Bronchial epithelial cell (primary cell): ENCODE measurements at regions not wholly inside any gene's neighbourhood (a gene's known extent, or its start where the extent isn't known, plus 50 kb on each side); places are given as distances from the start of the nearest gene placed in this dataset.

Experiments used
- DNase-seq: peaks from one replicate; pipeline ENCODE4 v3.0.0-alpha.2; 2010; ENCODE audit warnings: low read depth
- FAIRE-seq: peaks from 2 replicates; lab custom pipeline; 2011; peaks lifted over from hg19 to GRCh38; lab: Jason Lieb, UNC
- H3K27me3 ChIP-seq: 2 replicates; pipeline ENCODE4 v1.5.1; 2011; ENCODE audit warnings: low read length; ENCODE audit not compliant: control insufficient read depth, insufficient read depth
- H3K36me3 ChIP-seq: 2 replicates; pipeline ENCODE4 v1.5.1; 2011; ENCODE audit warnings: low read length; ENCODE audit not compliant: control insufficient read depth, insufficient read depth
- H3K4me3 ChIP-seq: 2 replicates; pipeline ENCODE4 v1.5.1; 2011; ENCODE audit warnings: mild to moderate bottlenecking, low read depth, low read length, control low read depth
- CTCF ChIP-seq: IDR thresholded peaks from 2 replicates; pipeline ENCODE4 v1.5.1; 2011; ENCODE audit warnings: mild to moderate bottlenecking, moderate library complexity, low read length, control low read depth, inconsistent platforms; ENCODE audit not compliant: insufficient read depth, severe bottlenecking

DNA sequence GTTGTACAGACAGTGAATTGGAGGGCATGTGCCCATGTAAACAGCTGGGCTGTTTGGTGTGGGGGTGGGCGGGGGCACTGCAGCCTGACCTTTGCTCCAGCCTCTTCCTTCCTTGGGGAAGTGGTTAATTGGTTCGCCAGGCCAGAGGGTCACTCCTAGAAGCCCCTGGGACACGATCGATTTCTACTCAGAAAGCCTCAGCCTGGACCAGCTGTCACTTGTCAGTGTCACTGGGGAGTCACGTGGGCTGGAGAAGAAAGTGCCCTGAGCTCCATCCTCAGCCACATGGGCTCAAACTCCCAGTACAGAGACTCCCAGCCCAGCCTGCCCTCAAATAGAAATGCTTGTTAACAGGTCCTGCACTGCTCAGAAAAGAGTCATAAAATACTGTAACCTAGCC is 423.8 kb upstream of the SULF2 start:
- Histone ChIP-seq H3K4me3 (no peak overlapping the region), H3K27me3 (no peaks in the 10 kb centered on the region), H3K36me3 (no peaks in the 10 kb centered on the region)
- DNase-seq (no peak), FAIRE-seq (no peak)
- no peak for TF ChIP-seq CTCF

DNA sequence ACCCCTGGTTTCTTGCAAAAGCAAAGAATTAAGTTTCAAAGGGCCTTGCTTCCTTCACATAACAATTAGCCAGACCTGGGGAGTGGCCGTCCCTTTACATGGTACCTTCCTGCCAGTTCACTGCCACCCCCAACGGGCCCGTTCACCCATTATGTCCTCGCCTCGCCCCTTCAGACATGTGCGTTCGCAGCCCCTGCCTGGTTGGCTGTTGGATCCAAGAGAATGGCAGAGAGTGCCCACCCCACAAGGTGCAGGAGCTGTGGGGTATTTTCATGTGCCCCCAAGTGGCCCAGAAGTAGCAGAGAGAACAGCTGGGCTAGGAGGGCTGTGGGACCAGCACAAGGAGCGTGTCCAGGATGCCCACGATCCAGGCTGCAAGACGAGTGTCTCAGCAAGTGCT is 422.9 kb upstream of the SULF2 start:
- no peak for FAIRE-seq
- DNase-seq = no peak
- H3K4me3 ChIP-seq = no peak overlapping the region
- no peaks in the 10 kb centered on the region for H3K36me3 ChIP-seq
- no peaks in the 10 kb centered on the region for H3K27me3 ChIP-seq
- TF ChIP-seq CTCF = no peak

- DNase-seq (no peak), FAIRE-seq (no peak)
- Histone ChIP-seq H3K4me3 (no peak overlapping the region), H3K36me3 (no peaks in the 10 kb centered on the region), H3K27me3 (no peaks in the 10 kb centered on the region)
- no peak for TF ChIP-seq CTCF
Measured at GRCh38 chr20:48207505-48207904, 422.2 kb upstream of the SULF2 start.

- no peak for FAIRE-seq
- no peak for DNase-seq
- no peaks in the 10 kb centered on the region for H3K27me3 ChIP-seq
Measured at GRCh38 chr20:48205786-48206185, 420.5 kb upstream of the SULF2 start.

DNA sequence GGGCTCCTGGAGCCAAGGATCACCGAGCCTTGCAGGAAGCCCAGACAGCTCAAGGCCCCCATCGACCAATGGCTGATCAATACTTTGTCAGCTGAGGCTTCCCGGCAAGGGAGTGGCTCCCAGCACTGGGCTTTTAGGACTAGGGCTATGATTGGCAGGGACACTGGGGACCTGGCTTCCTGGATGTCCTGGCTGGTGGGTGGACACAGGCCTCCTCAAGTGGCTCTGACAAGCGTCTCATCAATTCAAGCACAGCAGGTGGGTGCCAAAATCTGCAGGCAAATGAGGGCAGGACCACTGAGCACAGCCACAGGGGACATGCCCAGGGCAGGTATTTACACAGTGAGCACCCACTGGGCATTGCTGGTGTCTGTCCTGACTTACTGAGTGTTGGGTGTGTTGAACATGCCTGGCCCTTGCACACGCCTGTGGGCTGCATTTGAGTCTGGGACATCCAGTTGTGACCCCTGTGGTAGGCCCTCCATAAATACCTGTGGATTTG is 420.1 kb upstream of the SULF2 start:
- FAIRE-seq (no peak), DNase-seq (no peak)
- no peaks in the 10 kb centered on the region for H3K27me3 ChIP-seq
- H3K4me3 ChIP-seq = no peak overlapping the region
- TF ChIP-seq CTCF = no peak
- H3K36me3 ChIP-seq = no peaks in the 10 kb centered on the region

More at GRCh38 chr20:48205786-48206185, 420.5 kb upstream of the SULF2 start:
- Histone ChIP-seq H3K4me3 (no peak overlapping the region), H3K36me3 (no peaks in the 10 kb centered on the region)
- TF ChIP-seq CTCF = no peak

DNA sequence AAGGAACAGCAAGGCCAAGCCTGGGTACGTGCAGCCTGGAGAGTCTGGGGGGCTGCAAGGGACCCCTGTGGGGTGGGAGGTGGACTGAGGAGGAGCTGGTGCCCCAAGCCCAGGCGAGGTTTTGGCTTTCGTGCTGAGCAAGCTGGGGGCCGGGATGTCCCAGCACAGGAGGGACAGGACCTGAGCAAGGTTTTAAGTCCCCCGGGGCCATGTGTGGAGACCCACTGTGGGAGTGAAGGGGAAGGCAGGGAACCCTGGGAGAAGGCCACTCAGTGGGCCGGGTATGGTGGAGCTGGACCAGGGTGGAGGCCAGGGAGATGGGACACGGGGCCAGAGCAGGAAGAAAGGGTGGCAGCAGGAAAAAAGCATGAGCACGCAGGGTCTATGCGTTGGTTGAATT is 419.2 kb upstream of the SULF2 start:
- no peak for TF ChIP-seq CTCF
- Histone ChIP-seq H3K36me3 (no peaks in the 10 kb centered on the region), H3K27me3 (no peaks in the 10 kb centered on the region), H3K4me3 (no peak overlapping the region)
- DNase-seq (no peak), FAIRE-seq (no peak)
